MCF 10A (cell line): ENCODE measurements at regions not wholly inside any gene's neighbourhood (a gene's known extent, or its start where the extent isn't known, plus 50 kb on each side); places are given as distances from the start of the nearest gene placed in this dataset.

ENCODE experiments used
- BruUV-seq: library from RNA; stranded (reverse); fragments of 400-500 nt; replicated peaks from 2 replicates; lab custom pipeline; 2021; lab: Mats Ljungman, UMichigan
- CTCF ChIA-PET: fragments of 300-600 bp; sonication (Branson Sonifier 250); formaldehyde crosslinking; extraction: SDS; loops from one replicate; lab custom pipeline; 2021; ENCODE audit warnings: antibody characterized with exemption, inconsistent platforms; lab: Yijun Ruan, JAX
- POLR2A ChIA-PET: fragments of 300-600, 350-650 bp; sonication (Branson Sonifier 250); formaldehyde crosslinking; extraction: SDS; loops from one replicate; lab custom pipeline; 2020; ENCODE audit warnings: antibody characterized with exemption, inconsistent platforms; lab: Yijun Ruan, JAX
- DNase-seq: peaks from one replicate; pipeline ENCODE4 v3.0.0-alpha.2; 2018; ENCODE audit not compliant: unreplicated experiment
- H3K27ac Mint-ChIP-seq: one replicate; pipeline ENCODE4 v1.8.0; 2022; ENCODE audit warnings: mild to moderate bottlenecking, low read depth, mixed read lengths; ENCODE audit not compliant: unreplicated experiment
- H3K27me3 Mint-ChIP-seq: one replicate; pipeline ENCODE4 v1.8.0; 2022; ENCODE audit warnings: mixed read lengths; ENCODE audit not compliant: insufficient read depth, unreplicated experiment
- H3K36me3 Mint-ChIP-seq: one replicate; pipeline ENCODE4 v1.8.0; 2022; ENCODE audit warnings: mild to moderate bottlenecking, moderate library complexity, mixed read lengths; ENCODE audit not compliant: insufficient read depth, unreplicated experiment
- H3K4me1 Mint-ChIP-seq: one replicate; pipeline ENCODE4 v1.8.0; 2022; ENCODE audit warnings: mixed read lengths; ENCODE audit not compliant: insufficient read depth, unreplicated experiment
- H3K4me3 Mint-ChIP-seq: one replicate; pipeline ENCODE4 v1.8.0; 2022; ENCODE audit warnings: mild to moderate bottlenecking, moderate library complexity, mixed read lengths; ENCODE audit not compliant: unreplicated experiment
- H3K9me3 Mint-ChIP-seq: one replicate; pipeline ENCODE4 v1.8.0; 2022; ENCODE audit warnings: mixed read lengths; ENCODE audit not compliant: unreplicated experiment
- CTCF ChIP-seq: fragments of 200-600 bp; IDR thresholded peaks from one replicate; pipeline ENCODE4 v1.8.0; 2022; ENCODE audit warnings: antibody characterized with exemption, mild to moderate bottlenecking; ENCODE audit not compliant: unreplicated experiment
- intact Hi-C: fragments of 100-400 bp; cut with micrococcal nuclease; formaldehyde crosslinking; loops from 2 replicates; pipeline ENCODE4 v1.14.1; 2022

GRCh38 chr2:137881711-137882110 is 82.6 kb upstream of the HNMT start:
- no peaks in the 10 kb centered on the region for H3K9me3 Mint-ChIP-seq
- TF ChIP-seq CTCF = no peak
- no peaks in the 10 kb centered on the region for H3K36me3 Mint-ChIP-seq
- H3K4me1 Mint-ChIP-seq = peaks cover 10% of the 10 kb centered on the region
- H3K4me3 Mint-ChIP-seq = no peak overlapping the region
- CTCF ChIA-PET = no interaction called here
- H3K27ac Mint-ChIP-seq = no peak overlapping the region
- DNase-seq = no peak
- H3K27me3 Mint-ChIP-seq = no peaks in the 10 kb centered on the region
- POLR2A ChIA-PET = no interaction called here
- BruUV-seq = no TSS peak
- intact Hi-C loops = no loop called here

GRCh38 chr2:137886083-137886831 is 78.0 kb upstream of the HNMT start:
- intact Hi-C loops = loop anchor here (1.0 kb wide), 1 partner anchor 20 kb away; no protein-coding TSS in a partner anchor
- H3K27me3 Mint-ChIP-seq = no peaks in the 10 kb centered on the region
- no peaks in the 10 kb centered on the region for H3K36me3 Mint-ChIP-seq
- no peak overlapping the region for H3K4me3 Mint-ChIP-seq
- BruUV-seq = no TSS peak
- no peaks in the 10 kb centered on the region for H3K9me3 Mint-ChIP-seq
- POLR2A ChIA-PET = no interaction called here
- CTCF ChIA-PET = interaction anchor here (0.9 kb wide), 2 partner anchors 13 to 901 kb away, joined by 3 to 4 read pairs; no protein-coding TSS in a partner anchor
- peak; percentile 65 for DNase-seq
- TF ChIP-seq CTCF = peak; percentile 29
- H3K4me1 Mint-ChIP-seq = peaks cover 12% of the 10 kb centered on the region
- no peak overlapping the region for H3K27ac Mint-ChIP-seq

- intact Hi-C loops = loop anchor here (1.0 kb wide), 1 partner anchor 938 kb away; no protein-coding TSS in a partner anchor
- Mint-ChIP-seq H3K9me3 (no peaks in the 10 kb centered on the region), H3K27ac (no peak overlapping the region), H3K36me3 (no peaks in the 10 kb centered on the region), H3K4me1 (peaks cover 10% of the 10 kb centered on the region), H3K4me3 (no peak overlapping the region), H3K27me3 (no peaks in the 10 kb centered on the region)
- no TSS peak for BruUV-seq
- peak; percentile 55 for TF ChIP-seq CTCF
- POLR2A ChIA-PET = interaction anchor here (0.6 to 0.7 kb wide), 2 partner anchors 475 to 916 kb away, joined by 3 to 5 read pairs; no protein-coding TSS in a partner anchor
- peak; percentile 53 for DNase-seq
- CTCF ChIA-PET = interaction anchor here (0.6 to 3.5 kb wide), 27 partner anchors 9 to 1654 kb away, joined by 3 to 29 read pairs (median 4); no protein-coding TSS in a partner anchor
These were observed 75.4 kb upstream of the HNMT start for GRCh38 chr2:137888845-137889244.

GRCh38 chr2:137892739-137893138 is 71.5 kb upstream of the HNMT start:
- H3K9me3 Mint-ChIP-seq = no peaks in the 10 kb centered on the region
- no peaks in the 10 kb centered on the region for H3K27me3 Mint-ChIP-seq
- intact Hi-C loops = no loop called here
- H3K4me3 Mint-ChIP-seq = no peak overlapping the region
- H3K4me1 Mint-ChIP-seq = no peaks in the 10 kb centered on the region
- BruUV-seq = no TSS peak
- ChIA-PET POLR2A (no interaction called here), CTCF (interaction anchor here (0.5 to 1.5 kb wide), 2 partner anchors 11 to 894 kb away, joined by 3 to 4 read pairs; no protein-coding TSS in a partner anchor)
- no peak for TF ChIP-seq CTCF
- no peak for DNase-seq
- H3K36me3 Mint-ChIP-seq = no peaks in the 10 kb centered on the region
- H3K27ac Mint-ChIP-seq = no peak overlapping the region
